ENCODE measurements at regions not wholly inside any gene's neighbourhood (a gene's known extent, or its start where the extent isn't known, plus 50 kb on each side); places are given as distances from the start of the nearest gene placed in this dataset.

DNA sequence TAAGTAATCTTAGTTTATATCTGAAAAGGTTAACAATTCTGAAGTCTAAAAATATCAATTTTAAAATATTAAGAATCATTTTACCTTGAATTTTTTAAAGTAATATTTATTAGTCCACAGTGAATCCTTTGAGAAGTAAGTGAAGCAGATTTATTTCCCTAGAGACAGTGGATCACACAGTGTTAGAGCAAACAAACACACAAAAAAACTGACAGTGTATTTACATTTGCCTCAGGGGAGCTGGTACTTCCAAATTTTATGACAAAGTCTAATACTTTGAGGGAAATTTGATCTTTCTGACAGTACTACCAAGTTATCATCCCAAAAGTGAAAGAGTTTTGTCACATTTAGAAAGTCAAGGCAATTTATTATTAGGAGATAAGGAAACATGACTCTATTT, 1750.6 kb upstream of the CDH9 start:
- TF ChIP-seq, protein P1, sequence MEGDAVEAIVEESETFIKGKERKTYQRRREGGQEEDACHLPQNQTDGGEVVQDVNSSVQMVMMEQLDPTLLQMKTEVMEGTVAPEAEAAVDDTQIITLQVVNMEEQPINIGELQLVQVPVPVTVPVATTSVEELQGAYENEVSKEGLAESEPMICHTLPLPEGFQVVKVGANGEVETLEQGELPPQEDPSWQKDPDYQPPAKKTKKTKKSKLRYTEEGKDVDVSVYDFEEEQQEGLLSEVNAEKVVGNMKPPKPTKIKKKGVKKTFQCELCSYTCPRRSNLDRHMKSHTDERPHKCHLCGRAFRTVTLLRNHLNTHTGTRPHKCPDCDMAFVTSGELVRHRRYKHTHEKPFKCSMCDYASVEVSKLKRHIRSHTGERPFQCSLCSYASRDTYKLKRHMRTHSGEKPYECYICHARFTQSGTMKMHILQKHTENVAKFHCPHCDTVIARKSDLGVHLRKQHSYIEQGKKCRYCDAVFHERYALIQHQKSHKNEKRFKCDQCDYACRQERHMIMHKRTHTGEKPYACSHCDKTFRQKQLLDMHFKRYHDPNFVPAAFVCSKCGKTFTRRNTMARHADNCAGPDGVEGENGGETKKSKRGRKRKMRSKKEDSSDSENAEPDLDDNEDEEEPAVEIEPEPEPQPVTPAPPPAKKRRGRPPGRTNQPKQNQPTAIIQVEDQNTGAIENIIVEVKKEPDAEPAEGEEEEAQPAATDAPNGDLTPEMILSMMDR (IDR thresholded peaks at IDR 0.05; ENCODE audit: control insufficient read depth, insufficient read depth, low read depth, low read length, missing control alignments) = no peak
- no peak for DNase-seq (ENCODE audit: low read depth)
- H3K4me3 ChIP-seq (ENCODE audit: control insufficient read depth, low read depth, low read length) = no peak overlapping the region

DNA sequence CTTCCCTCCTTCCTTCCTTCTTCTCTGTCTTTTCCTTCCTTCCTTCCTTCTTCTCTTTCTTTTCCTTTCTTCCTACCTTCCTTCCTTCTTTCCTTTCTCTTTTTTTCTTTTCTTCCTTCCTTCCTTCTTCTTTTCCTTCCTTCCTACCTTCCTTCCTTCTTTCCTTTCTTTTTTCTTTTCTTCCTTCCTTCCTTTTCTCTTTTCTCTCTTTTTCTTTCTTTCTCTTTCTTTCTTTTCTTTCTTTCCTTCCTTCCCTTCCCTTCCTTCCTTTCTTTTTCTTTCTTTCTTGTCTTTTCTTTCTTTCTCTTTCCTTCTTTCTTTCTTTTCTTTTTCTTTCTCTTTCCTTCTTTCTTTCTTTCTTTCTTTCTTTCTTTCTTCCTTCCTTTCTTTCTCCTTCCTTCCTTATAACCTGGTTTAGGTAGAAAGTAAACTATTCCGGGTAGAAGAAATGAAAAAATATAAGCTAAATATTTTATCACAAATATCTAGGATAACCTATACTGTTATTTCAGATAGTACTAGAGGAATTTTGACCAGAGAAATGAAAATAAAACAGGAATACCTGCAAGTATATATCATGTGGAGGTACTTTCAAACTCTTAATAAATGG, 1741.8 kb upstream of the CDH9 start:
- no peak overlapping the region for H3K4me3 ChIP-seq (ENCODE audit: control insufficient read depth, low read depth, low read length)
- DNase-seq (ENCODE audit: low read depth) = no peak
- TF ChIP-seq, protein P1 (IDR thresholded peaks at IDR 0.05; ENCODE audit: control insufficient read depth, insufficient read depth, low read depth, low read length, missing control alignments) = no peak

DNA sequence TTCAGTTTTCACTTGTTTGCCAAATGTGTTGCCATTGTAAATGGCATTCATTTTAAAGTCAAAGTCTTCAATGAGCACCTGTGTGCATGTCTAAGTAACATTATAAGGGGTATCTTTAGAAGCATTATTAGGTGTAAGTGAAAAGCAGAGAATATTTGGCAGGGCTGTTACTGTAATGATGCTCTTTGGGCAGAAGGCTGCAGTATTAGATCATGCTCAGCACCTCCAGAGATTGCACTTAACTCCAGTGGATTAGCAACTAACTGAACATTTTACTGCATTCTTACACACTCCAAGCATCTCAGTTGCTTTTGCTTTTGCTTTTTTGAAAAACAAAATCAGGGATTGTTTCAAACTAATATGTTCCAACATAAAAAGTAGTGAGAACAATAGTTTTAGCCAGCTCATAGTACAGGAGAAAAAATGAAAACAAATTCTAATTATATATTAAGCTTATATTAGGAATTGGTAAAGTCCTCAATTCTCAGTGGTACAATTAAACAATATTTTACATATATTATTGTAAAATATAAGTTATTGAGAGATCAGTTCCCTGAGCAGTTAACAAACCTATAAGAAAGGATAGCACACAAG, 1740.9 kb upstream of the CDH9 start:
- DNase-seq (ENCODE audit: low read depth) = no peak
- H3K4me3 ChIP-seq (ENCODE audit: control insufficient read depth, low read depth, low read length) = no peak overlapping the region
- TF ChIP-seq, protein P1 (IDR thresholded peaks at IDR 0.05; ENCODE audit: control insufficient read depth, insufficient read depth, low read depth, low read length, missing control alignments) = no peak

DNA sequence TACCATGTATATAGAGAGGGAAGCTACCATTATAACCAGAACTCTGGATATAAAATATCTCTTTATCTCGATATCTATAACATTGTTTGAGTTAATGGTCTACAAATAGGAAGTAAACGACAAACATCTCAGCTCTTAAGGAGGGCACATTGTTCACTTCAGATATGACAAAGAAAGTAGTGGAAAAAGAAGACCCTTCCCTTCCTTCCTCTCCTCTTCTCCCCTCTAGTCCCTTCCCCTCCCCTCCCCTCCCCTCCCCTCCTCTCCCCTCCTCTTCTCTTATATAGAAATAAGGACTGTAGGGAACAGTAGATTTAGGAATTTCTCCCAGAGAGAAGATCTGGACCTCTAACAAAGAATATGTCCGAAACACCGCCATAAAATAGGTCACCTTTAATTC, 1731.9 kb upstream of the CDH9 start:
- TF ChIP-seq, protein P1 (IDR thresholded peaks at IDR 0.05; ENCODE audit: control insufficient read depth, insufficient read depth, low read depth, low read length, missing control alignments) = no peak
- no peak overlapping the region for H3K4me3 ChIP-seq (ENCODE audit: control insufficient read depth, low read depth, low read length)
- DNase-seq (ENCODE audit: low read depth) = no peak

DNA sequence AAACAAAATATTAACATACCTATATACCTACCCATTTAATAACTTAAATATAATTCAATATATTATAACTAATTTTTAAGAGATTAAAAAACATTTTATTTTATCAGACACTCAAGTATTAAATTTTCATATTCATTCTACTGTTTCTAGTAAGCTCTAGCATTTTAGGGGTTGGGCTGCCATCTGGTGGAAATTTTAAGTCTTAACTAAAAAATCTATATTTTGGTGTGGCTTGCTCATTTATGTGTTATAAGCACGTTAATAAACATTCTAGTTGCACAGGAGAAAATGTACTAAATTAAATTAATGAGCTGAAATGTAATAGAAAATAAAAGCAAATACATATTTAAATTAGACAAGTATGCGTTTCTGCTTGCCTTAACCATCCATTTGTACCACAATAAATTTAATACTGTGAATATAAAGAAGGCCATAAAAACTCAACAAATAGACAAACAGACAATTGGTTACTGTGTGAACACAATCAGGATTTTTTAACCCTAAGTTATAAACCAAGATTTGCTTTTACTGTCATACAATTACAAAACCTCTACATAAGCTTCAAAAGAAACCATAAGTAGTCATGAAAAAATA, 1728.3 kb upstream of the CDH9 start:
- peak; percentile 1 for DNase-seq (ENCODE audit: low read depth)
- no peak overlapping the region for H3K4me3 ChIP-seq (ENCODE audit: control insufficient read depth, low read depth, low read length)

DNA sequence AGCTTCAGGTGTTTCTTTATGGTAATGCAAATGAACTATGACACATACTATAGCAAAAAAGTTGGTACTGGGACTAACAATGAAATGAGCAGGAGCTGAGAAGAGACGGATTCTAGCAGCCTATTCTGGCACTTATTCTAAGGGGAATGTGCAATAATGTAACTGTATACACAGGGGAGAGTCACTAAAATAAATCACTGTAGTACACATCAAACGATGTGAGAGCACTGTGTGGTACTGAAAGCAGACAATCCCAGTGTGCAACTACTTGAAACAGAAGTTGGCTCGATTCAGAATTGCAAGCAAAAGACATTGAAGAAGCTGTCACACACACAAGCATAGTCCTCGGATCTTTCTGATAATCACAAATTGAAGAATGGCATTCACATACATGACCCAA, 1713.0 kb upstream of the CDH9 start:
- TF ChIP-seq, protein P1 (IDR thresholded peaks at IDR 0.05; ENCODE audit: control insufficient read depth, insufficient read depth, low read depth, low read length, missing control alignments) = no peak
- DNase-seq (ENCODE audit: low read depth) = no peak
- H3K4me3 ChIP-seq (ENCODE audit: control insufficient read depth, low read depth, low read length) = no peak overlapping the region

More for the DNA sequence above, 1728.3 kb upstream of the CDH9 start:
- TF ChIP-seq, protein P1 (IDR thresholded peaks at IDR 0.05; ENCODE audit: control insufficient read depth, insufficient read depth, low read depth, low read length, missing control alignments) = no peak

All from AG09309 (cell line).